Calu3 (cell line): ENCODE measurements at regions not wholly inside any gene's neighbourhood (a gene's known extent, or its start where the extent isn't known, plus 50 kb on each side); places are given as distances from the start of the nearest gene placed in this dataset.

ENCODE experiments used
- BruUV-seq: library from RNA; stranded (reverse); fragments of 400-500 nt; replicated peaks from 2 replicates; lab custom pipeline; 2021; lab: Mats Ljungman, UMichigan
- CTCF ChIA-PET: fragments of 300-600 bp; sonication (Branson Sonifier 250); formaldehyde crosslinking; loops from one replicate; lab custom pipeline; 2022; ENCODE audit warnings: antibody characterized with exemption; lab: Charles Lee
- DNase-seq: peaks from one replicate; pipeline ENCODE4 v3.0.0; 2022
- H3K27ac Mint-ChIP-seq: one replicate; pipeline ENCODE4 v1.8.0; 2022; ENCODE audit warnings: mixed read lengths; ENCODE audit not compliant: unreplicated experiment
- H3K27me3 Mint-ChIP-seq: one replicate; pipeline ENCODE4 v1.8.0; 2022; ENCODE audit warnings: mixed read lengths; ENCODE audit not compliant: unreplicated experiment
- H3K36me3 Mint-ChIP-seq: one replicate; pipeline ENCODE4 v1.8.0; 2022; ENCODE audit warnings: mild to moderate bottlenecking, moderate library complexity, mixed read lengths; ENCODE audit not compliant: insufficient read depth, unreplicated experiment
- H3K4me1 Mint-ChIP-seq: one replicate; pipeline ENCODE4 v1.8.0; 2022; ENCODE audit warnings: mild to moderate bottlenecking, low read depth, mixed read lengths; ENCODE audit not compliant: unreplicated experiment
- H3K4me3 Mint-ChIP-seq: one replicate; pipeline ENCODE4 v1.8.0; 2022; ENCODE audit warnings: mild to moderate bottlenecking, low read depth, moderate library complexity, mixed read lengths; ENCODE audit not compliant: unreplicated experiment
- H3K9me3 Mint-ChIP-seq: one replicate; pipeline ENCODE4 v1.8.0; 2022; ENCODE audit warnings: low read depth, mixed read lengths; ENCODE audit not compliant: unreplicated experiment
- intact Hi-C: fragments of 100-400 bp; cut with micrococcal nuclease; formaldehyde crosslinking; loops from one replicate; pipeline ENCODE4 v1.10.0; 2022; ENCODE audit not compliant: unreplicated experiment
- TF ChIP-seq, protein P1 (sequence below): fragments of 200-600 bp; IDR thresholded peaks from one replicate; pipeline ENCODE4 v1.8.0; 2022; ENCODE audit warnings: antibody characterized with exemption; ENCODE audit not compliant: unreplicated experiment

- Mint-ChIP-seq H3K4me3 (no peak overlapping the region), H3K36me3 (no peaks in the 10 kb centered on the region), H3K27ac (no peak overlapping the region), H3K27me3 (no peaks in the 10 kb centered on the region), H3K9me3 (no peaks in the 10 kb centered on the region), H3K4me1 (no peaks in the 10 kb centered on the region)
- CTCF ChIA-PET = no interaction called here
- no TSS peak for BruUV-seq
- intact Hi-C loops = loop anchor here (5.0 to 10.0 kb wide), 2 partner anchors 845 to 1277 kb away; no protein-coding TSS in a partner anchor
- no peak for DNase-seq
- TF ChIP-seq, protein P1, sequence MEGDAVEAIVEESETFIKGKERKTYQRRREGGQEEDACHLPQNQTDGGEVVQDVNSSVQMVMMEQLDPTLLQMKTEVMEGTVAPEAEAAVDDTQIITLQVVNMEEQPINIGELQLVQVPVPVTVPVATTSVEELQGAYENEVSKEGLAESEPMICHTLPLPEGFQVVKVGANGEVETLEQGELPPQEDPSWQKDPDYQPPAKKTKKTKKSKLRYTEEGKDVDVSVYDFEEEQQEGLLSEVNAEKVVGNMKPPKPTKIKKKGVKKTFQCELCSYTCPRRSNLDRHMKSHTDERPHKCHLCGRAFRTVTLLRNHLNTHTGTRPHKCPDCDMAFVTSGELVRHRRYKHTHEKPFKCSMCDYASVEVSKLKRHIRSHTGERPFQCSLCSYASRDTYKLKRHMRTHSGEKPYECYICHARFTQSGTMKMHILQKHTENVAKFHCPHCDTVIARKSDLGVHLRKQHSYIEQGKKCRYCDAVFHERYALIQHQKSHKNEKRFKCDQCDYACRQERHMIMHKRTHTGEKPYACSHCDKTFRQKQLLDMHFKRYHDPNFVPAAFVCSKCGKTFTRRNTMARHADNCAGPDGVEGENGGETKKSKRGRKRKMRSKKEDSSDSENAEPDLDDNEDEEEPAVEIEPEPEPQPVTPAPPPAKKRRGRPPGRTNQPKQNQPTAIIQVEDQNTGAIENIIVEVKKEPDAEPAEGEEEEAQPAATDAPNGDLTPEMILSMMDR = no peak
Measured at GRCh38 chr11:24389575-24389974, 107.3 kb upstream of the LUZP2 start.

DNA sequence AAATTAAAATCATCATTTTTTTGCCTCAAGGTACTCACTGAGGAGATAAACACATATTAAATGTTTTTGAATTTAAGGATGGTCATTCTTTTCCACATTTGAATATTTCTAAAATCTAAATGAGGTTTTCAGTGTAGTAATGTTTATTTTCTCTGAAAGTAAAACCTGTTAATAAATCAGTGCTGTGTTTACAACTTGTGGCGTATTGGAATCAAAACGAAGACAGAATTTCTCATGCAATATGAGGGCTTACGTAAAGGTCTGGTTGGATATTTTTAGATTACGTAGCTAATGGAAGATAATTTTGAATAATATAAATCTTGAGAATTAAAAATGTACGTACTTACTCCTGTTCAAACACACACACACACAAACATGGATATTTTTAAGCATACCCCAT is 106.8 kb upstream of the LUZP2 start:
- H3K4me3 Mint-ChIP-seq = no peak overlapping the region
- no peaks in the 10 kb centered on the region for H3K4me1 Mint-ChIP-seq
- no peaks in the 10 kb centered on the region for H3K9me3 Mint-ChIP-seq
- no peaks in the 10 kb centered on the region for H3K36me3 Mint-ChIP-seq
- BruUV-seq = no TSS peak
- DNase-seq = no peak
- H3K27ac Mint-ChIP-seq = no peak overlapping the region
- CTCF ChIA-PET = no interaction called here
- TF ChIP-seq, protein P1 = no peak
- no peaks in the 10 kb centered on the region for H3K27me3 Mint-ChIP-seq
- intact Hi-C loops = no loop called here

GRCh38 chr11:24390762-24391161 is 106.1 kb upstream of the LUZP2 start:
- Mint-ChIP-seq H3K4me1 (no peaks in the 10 kb centered on the region), H3K4me3 (no peak overlapping the region), H3K27ac (no peak overlapping the region), H3K27me3 (no peaks in the 10 kb centered on the region), H3K9me3 (no peaks in the 10 kb centered on the region), H3K36me3 (no peaks in the 10 kb centered on the region)
- no TSS peak for BruUV-seq
- TF ChIP-seq, protein P1 = no peak
- no peak for DNase-seq
- CTCF ChIA-PET = interaction anchor here (0.7 to 1.2 kb wide), 2 partner anchors 1335 to 1562 kb away, joined by 3 to 4 read pairs; partner anchors contain the start of gene SVIP
- intact Hi-C loops = no loop called here

- H3K27ac Mint-ChIP-seq = no peak overlapping the region
- H3K36me3 Mint-ChIP-seq = no peaks in the 10 kb centered on the region
- CTCF ChIA-PET = interaction anchor here (0.7 to 1.2 kb wide), 3 partner anchors 1335 to 1562 kb away, joined by 3 to 4 read pairs (median 3); partner anchors contain the start of gene SVIP
- TF ChIP-seq, protein P1 = no peak
- BruUV-seq = no TSS peak
- H3K4me3 Mint-ChIP-seq = no peak overlapping the region
- H3K27me3 Mint-ChIP-seq = no peaks in the 10 kb centered on the region
- intact Hi-C loops = no loop called here
- peak; percentile 3 for DNase-seq
- no peaks in the 10 kb centered on the region for H3K4me1 Mint-ChIP-seq
- no peaks in the 10 kb centered on the region for H3K9me3 Mint-ChIP-seq
Measured at GRCh38 chr11:24391167-24391566, 105.7 kb upstream of the LUZP2 start.
